Activated CD4-positive, alpha-beta T cell treated with anti-CD3 and anti-CD28 coated beads for 24 hours (primary cell): ENCODE measurements at regions not wholly inside any gene's neighbourhood (a gene's known extent, or its start where the extent isn't known, plus 50 kb on each side); places are given as distances from the start of the nearest gene placed in this dataset.

Experiments
- DNase-seq, 2 donors: peaks; one replicate each; pipeline ENCODE4 v3.0.0-alpha.2; 2020; ENCODE audit warnings: low read depth in 2 of 2

DNA sequence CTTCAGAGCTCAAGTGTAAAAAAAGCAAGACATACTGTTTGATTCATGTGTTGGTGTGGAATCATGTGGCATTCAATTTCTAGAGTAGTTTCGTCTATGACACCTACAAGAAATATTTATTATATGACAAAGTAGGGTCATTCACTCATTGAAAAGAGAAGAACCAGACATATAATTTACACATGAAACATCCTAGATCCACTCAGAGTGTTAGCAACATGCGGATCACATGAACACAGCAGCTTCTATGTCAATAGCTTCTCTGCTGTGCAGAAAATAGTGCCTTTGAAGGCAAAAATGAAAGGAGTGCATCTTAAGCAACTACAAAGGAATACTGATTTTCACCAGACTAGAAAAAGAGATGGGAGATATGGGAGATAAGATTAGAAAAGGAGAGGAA is 569.8 kb downstream of the RPS29 start:
- no peak for DNase-seq

DNA sequence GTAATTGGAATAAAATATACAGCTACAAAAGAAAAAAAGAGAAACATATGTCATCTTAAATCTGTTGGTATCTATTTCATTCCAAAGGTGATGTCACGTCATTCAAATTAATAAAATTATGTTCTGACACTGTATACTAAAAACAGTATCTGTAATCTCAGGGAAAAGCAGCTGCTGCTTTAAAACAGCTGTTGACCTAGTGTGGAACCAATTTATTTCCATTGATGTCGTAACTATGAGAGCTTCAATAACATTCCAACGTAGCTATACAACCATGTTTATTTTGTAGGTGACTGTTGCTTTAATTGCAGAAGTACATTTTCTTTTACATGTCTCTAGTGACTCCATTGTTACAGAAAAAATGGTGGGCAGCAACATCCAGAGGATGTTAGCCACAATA is 571.7 kb downstream of the RPS29 start:
- no peak for DNase-seq

DNA sequence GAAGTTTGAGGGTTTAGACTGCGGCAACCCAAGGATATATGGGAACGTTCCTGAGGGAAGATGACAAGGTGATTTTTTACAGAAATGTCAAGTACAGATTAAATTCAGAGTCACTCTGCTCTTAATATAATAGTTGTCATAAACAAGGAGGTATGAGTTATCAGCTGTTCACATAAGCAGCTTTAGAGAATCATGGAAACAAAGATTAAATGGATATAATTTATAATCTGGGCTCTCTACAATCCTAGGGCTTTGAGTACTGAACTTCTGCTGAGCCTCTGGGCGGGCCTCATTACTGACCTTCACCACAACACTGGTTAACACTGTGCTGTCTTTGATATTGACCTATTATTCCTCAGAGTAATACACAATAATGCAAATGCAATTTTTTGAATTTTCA is 577.8 kb downstream of the RPS29 start:
- no peak for DNase-seq

DNA sequence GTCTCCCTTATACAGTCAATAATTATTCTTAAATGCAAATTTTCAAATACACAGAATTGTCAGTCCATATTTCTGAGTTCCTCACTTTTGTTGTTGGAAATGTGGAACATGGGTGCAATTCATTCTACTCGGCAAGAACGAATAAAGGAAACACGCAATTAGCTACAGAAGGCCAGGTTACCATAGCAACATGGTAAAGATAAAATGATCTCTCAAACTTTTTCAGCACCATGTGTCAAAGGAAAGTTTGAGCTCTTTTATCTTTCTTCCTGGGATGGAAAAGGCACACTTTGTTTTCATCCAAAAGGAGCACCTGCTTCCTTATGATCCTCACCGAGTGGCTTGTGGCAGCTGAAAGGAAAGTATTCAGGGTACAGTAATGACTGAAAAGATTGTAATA is 595.0 kb downstream of the RPS29 start:
- no peak for DNase-seq

DNA sequence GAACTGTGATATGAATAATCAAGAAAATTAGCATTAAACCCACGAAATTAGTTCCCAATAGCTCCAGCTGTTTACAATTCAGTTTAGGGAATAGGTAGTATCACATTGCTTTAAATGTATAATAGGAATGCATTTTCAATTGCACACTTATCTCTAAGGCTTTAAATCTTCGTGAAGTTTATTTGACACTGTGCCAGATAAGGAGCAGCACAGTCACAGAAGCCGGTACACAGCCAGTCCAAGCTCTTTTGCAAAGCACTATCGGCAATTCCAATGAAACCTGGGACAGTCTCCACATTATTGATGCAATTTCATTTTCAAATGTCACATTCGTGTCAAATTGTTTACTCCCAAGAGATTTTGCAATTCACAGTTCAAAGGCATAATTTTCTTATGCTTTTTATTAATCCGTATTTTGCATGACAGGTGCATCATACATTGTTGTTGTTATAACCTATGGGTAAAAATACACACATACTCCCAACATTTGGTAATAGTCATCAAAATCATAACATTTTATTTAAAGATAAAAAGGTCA is 602.8 kb downstream of the RPS29 start:
- DNase-seq, result no peak

DNA sequence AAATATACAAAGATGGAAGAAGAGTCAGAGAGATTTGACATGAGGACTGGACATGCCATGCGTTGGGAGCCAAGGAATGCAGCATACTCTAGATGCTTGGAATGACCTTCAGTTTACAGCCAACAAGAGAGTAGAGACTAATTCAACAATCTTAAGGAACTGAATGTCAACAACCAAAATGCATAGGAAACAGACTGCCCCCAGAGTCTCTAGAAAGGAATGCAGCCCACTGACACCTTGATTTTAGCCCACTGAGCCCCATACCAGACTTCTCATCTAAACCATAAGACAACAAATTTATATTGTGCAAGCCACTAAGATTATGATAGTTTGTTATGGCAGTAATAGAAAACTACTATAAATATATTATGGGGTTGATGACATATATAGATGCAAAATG is 611.2 kb downstream of the RPS29 start:
- DNase-seq, result no peak

DNA sequence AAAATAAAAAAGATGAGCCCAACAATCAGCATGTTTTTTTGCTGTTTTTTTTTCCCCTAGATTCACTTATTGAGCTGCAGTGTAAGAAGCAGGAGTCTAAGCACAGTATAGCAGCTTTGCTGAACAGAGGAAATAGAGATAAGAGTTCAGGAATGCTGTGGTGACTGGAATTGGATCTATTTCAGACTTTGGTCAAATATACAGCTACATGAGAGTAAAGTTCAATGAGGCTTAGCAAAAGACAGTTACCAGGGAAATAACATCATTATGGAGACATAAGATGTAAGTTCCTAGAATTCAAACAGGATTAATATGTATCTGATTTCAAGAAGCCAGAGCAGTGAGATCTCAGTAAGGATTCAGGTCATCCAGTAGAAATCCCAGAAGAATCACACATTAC is 613.0 kb downstream of the RPS29 start:
- DNase-seq, result no peak

DNA sequence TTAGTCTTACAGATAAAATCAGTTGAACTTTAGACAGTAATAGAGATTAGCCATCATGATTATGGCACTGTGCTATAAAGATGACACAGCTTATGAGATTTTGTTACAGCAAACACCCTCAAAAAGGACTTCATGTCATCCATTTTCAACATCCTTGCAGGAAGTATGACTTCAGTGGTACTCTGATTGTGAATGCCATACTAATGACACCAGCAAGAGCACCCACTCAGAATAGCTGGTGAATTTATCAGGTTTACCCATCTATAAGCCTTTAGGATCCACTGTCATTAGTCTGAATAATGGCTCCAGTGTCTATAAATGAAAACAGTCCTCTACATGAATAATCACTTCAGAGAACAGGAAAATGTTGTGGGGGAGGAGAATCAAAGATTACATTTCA is 615.2 kb downstream of the RPS29 start:
- no peak for DNase-seq

DNA sequence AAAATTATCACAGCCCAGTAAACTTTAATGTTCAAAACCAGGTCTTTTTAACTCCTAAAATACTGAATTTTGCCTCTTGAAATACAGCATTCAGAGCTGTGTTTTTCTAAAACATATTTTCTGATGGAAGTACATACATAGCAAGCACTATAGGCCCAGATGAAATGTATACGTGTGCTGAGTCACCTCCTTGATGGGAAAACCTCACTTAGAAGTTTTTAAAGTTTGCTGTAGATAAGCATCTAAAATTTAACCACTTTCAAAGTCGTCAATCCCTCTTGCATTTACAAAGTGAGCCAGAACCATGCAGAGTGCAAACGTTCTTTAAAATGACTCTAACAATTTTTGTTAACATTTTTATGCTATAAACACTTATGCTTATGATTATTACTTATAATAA is 618.8 kb downstream of the RPS29 start:
- no peak for DNase-seq

DNA sequence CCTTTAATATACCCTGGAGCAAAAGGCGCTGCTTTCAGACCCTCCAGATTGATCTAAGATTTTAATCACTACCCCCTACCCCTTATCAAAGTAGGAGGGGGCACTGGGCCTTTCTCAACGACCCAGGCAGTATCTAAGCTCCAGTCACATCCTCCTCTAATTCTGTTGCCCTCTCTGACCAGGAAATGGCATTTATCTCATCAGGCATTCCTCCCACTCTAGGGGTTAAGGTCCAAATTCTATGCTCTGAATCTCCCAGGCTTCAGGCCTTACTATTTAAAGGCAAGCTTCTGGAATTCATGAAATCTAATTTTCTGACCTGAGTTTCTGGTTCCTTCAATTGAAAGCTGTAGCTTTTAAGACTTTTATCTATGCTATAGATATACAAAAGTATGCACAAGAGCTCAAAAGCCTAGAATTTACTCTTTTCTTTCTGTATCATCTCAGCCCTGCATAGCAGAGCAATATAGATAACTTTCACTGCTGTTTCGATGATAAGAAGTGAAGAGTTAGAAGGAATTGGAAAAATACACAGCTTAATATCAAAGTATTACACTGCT is 622.9 kb downstream of the RPS29 start:
- no peak for DNase-seq

DNA sequence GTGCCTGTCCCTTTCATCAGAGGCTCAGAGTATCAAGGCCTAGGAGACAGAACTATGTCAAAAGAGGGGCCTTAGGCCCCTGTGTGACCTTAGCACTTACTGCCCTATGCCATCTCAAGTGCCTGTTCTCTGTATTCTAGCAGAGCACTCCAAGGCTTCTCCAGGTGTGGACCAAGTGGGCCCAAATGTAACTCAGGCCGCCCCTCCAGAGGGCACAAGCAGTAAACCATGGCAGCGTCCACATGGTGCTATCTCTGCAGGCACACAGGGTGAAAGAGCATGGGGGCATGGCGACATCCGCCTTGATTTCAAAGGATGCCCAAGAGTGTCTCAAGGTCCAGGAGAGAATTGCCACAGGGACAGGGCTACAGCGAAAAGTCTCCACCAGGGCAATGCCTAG is 628.7 kb downstream of the RPS29 start:
- DNase-seq, result no peak

DNA sequence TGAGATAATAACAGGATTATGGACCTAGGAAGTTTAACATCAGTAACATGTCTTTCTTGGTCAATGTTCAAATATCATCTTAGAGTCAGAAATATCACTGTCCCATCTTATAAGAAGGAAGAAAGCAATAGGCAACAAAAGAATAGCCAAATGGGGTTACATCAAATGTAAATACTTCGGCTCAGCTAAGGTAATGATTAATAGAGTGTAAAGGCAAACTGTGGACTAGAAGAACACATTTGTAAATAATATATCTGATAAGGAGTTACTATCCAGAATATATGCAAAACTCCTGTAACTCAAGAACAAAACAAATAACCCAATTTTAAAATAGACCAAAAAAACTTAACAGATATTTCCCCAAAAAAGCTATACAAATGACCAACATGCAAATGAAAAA is 630.3 kb downstream of the RPS29 start:
- no peak for DNase-seq

DNA sequence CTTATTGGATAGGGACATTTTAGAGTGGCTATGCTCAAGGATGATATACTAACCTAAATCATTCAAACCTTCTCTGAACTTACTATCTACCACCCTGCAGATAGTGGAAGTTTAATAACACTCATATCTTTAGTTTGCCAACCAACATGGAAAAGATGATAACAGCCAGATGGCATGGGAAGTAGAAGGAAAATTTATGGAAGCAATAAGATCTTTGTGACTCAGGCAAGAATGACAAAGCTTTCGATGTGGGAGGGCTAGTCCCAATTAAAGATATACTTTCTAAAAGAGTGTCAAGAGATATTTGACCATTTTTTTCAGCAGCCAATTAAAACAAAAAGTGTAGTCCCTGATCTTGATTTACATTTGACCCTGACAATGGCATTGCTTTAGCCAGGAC is 631.7 kb downstream of the RPS29 start:
- no peak for DNase-seq

DNA sequence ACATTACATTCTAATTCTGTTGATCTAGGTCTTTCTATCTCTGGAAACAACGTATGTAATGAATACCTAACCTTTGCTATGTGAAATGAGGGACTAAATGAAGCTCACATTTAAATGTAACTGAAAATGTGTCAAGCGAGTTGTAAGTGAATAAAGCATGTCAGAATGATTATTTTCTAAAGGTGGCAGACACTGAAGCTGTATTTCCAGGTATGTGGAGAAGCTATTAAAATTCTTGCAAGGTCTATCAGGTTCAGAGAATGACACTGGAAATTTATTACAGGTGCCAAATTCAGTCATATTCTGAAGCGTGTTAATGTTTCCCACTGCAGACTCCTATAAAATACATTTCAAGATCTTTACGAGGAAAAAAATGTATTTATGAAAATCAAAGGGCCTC is 641.4 kb downstream of the RPS29 start:
- no peak for DNase-seq

DNA sequence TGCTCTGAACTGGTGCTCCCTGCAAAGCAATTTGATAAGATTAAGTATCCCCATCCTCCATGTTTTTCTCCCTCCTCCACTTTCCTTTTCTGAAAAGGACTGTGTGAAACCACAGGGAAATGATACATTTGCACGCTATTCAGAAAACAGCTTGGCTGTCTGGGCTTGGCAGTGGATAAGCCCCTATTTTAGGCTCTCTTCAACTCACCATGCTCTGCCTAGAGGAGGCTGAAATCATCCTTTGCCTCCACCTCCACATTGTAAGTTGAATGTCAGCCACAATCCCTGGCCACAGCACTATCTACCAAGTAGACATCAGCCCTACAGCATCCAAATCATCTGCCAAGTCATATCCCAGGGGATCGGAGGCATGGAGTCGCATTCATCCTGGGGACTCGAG is 642.3 kb downstream of the RPS29 start:
- no peak for DNase-seq

DNA sequence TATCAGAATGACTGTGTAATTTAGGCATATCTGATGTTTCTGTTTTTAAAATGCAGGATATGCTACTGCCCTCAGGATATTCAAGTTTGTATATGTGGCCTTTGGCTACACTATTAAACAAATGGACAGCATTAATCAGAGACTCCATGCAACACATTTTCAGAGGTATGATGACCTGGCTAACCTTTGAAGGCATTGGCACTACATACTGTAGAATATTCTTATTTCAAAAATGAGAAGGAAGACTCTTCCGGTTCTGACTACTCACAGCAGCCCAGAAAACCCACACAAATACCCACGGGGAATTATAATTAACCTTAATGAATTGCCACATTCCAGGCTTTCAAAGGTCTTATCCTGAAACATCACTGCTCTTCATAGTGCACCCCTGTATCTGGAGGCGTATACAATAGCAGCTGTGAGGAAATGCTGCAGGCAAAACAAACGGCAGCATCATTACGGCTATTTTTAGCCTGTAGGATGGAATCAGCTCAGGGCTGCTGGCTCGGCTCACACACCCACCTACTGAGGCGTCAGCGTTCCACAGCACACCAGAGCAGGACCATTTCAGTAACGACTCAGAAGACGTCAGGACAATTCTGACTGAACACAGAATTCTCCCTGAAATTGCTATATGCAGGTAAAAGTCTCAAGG is 648.5 kb downstream of the RPS29 start:
- DNase-seq, result no peak

DNA sequence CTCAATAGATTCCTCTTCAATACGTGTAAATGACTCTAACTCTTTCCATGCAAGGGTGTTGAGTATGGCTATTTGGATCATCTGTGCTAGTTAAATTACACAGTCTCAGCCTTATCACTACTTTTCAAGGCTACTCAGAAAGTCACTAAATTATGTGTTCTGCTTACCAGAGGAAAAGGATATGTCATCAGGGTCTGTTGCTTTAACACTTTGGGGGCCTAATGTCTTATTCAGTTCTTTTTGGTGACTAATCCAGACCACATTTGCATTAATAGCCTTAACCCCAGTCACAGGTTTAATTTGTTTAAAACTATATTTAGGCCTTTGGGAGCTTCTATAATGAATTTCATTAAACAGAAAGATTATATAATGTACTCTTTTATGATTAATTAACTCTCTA is 649.3 kb downstream of the RPS29 start:
- DNase-seq, result no peak

DNA sequence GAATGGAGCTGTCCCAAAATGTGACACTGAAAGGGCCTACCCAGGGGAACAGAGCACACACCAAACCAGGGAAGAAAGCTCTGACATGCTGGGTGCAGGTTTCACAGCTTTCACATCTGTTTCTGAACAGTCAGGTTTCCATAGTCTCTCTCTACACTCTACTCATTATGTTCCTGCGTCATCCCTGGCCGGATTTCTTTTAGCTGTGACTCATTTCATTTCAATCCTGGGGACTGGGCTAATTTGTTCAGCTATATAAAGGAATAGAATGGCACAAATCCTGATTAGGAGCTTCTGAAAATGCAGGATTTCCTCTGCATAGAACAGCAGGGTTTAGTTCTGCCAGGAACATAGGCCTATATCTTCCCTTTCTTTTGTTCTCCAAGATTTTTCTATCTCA is 649.8 kb downstream of the RPS29 start:
- no peak for DNase-seq

DNA sequence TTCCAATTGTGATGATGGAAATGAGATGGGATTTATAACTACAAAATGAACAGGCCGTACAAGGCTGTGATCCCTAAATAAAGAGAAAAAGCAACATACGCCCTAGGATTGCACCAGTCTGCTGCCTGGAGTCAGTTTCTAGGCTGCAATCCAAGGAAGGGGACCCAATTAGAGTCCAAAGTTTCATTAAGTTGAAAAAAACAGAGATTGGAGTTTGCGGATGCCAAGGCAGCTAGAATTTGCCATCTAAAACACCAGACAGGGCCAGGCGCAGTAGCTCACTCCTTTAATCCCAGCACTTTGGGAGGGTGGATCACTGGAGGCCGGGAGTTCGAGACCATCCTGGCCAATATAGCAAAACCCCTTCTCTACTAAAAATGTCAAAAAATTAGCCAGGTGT is 661.0 kb downstream of the RPS29 start:
- DNase-seq, result no peak

DNA sequence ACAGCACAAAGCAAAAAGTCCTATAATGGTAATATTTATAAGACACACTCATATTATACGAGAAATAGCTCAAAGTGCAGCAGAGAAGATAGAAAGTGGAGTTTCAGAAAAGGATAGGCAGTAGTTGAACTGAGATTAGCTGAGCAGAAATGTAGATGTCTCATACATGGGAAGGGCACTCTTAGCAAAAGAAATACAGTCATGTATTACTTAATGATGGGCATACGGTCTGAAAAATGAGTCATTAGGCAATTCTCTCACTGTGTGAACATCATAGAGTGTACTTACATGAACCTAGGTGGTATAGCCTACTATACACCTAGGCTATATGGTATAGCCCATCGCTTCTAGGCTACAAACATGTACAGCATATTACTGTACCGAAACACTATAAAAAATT is 671.3 kb downstream of the RPS29 start:
- no peak for DNase-seq

DNA sequence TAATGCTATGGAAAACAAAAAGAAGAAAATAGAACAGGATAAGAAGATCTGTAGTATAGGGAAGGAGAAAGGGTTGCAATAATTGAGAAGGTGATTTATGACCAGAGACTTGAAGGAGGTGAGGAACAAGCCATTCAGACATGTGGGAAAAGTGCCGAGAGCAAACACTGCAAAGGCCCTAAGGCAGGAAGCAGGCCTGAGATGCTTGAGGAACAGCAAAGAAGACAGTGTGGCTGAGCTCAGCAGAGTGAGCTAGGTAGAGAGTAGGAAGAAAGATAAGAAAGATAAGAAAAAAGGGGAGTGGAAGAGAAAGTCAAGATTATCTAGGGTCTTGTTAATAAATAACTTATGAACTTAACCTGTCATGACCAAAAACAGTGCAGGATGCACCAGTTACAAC is 671.8 kb downstream of the RPS29 start:
- DNase-seq, result no peak

DNA sequence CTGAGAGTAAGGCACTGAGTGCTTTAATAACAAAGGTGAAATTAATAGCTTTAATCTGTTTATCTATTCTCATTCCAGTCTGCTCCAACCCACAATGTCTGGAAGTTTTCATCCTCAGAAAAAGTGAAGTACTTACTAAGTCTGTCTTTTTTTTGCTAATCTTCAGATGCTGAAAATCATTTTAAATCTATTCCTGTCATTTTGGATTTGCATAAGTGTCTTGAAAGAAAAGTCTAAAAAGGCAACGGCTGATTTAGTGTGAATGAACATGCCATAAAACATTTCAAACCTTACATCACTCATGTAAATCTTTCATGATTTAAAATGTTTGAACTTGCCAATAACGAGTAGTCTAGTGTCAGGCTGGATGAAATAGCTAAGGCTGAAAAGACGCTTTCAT is 685.6 kb downstream of the RPS29 start:
- no peak for DNase-seq

DNA sequence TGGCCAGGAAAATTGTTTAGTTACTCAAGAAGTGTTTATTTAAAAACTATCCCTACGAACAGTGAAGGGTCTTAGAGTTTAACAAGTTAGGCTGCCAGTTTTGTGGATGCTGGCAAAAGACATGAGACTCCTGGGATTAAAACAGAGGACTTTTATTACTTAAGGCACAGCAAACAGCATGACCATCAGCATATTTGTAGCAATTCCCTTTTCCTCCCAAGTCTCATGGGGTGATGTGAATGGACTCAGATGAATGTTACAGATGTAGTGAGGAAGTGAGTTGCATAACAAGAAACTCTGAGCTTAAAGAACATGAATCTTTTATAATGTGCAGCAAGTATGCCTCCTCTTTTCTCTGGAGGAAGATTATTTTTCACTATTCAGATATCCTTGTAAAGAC is 695.8 kb downstream of the RPS29 start:
- DNase-seq, result no peak

DNA sequence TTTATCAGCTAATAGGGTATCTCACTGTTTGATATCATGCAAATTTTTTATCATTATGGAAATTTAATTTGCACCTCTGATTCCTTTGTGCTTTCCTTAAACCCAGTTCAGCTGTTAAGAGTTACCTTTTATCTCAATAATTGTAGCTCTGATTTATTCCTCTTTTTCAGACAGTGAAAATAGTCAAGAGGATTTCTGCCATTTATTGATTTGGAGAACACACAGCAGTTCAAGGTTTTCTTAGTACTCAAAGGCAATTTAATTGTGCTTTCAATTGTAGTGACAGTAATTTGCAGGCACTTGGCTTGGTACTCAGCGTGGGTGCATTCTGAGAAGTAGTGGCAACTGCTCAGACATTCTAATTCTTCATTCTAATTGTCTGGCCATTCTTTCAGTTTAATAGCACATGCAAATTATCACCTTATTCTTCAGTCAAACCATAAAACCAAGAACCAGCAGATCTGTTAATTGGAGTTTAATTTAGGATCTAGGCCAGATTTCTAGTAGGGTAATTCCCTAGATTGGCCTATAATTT is 709.3 kb downstream of the RPS29 start:
- DNase-seq, result no peak
